HPDE6-E6E7 (cell line): ENCODE measurements at regions not wholly inside any gene's neighbourhood (a gene's known extent, or its start where the extent isn't known, plus 50 kb on each side); places are given as distances from the start of the nearest gene placed in this dataset.

Source experiments
- DNase-seq: peaks from one replicate; pipeline ENCODE4 v3.0.0; 2011; ENCODE audit warnings: missing footprints; ENCODE audit errors: extremely low spot score

GRCh38 chr10:128962182-128962581 is 504.9 kb upstream of the MGMT start:
- no peak for DNase-seq

GRCh38 chr10:128963211-128964099 is 503.6 kb upstream of the MGMT start:
- DNase-seq, result no peak

GRCh38 chr10:128964100-128964403 is 503.0 kb upstream of the MGMT start:
- no peak for DNase-seq

GRCh38 chr10:128967980-128968756 is 498.9 kb upstream of the MGMT start:
- no peak for DNase-seq

GRCh38 chr10:128969551-128969950 is 497.5 kb upstream of the MGMT start:
- DNase-seq, result no peak

GRCh38 chr10:128971374-128972035 is 495.5 kb upstream of the MGMT start:
- DNase-seq, result no peak

- DNase-seq, result no peak
Measured at GRCh38 chr10:128972036-128972405, 495.0 kb upstream of the MGMT start.

GRCh38 chr10:128973221-128973620 is 493.8 kb upstream of the MGMT start:
- no peak for DNase-seq

- DNase-seq, result no peak
Measured at GRCh38 chr10:128976856-128977255, 490.2 kb upstream of the MGMT start.

- DNase-seq, result no peak
Measured at GRCh38 chr10:128978211-128978610, 488.8 kb upstream of the MGMT start.

- no peak for DNase-seq
Measured at GRCh38 chr10:128979405-128979804, 487.6 kb upstream of the MGMT start.

GRCh38 chr10:128981251-128981650 is 485.8 kb upstream of the MGMT start:
- no peak for DNase-seq

GRCh38 chr10:128981881-128982615 is 485.0 kb upstream of the MGMT start:
- DNase-seq, result no peak

GRCh38 chr10:128982616-128982915 is 484.5 kb upstream of the MGMT start:
- DNase-seq, result no peak

GRCh38 chr10:128985036-128985435 is 482.0 kb upstream of the MGMT start:
- no peak for DNase-seq

GRCh38 chr10:128990986-128991385 is 476.1 kb upstream of the MGMT start:
- no peak for DNase-seq

- no peak for DNase-seq
Measured at GRCh38 chr10:128992770-128993169, 474.3 kb upstream of the MGMT start.

- DNase-seq, result no peak
Measured at GRCh38 chr10:128993443-128993842, 473.6 kb upstream of the MGMT start.

- DNase-seq, result no peak
Measured at GRCh38 chr10:128993911-128994538, 473.0 kb upstream of the MGMT start.

- no peak for DNase-seq
Measured at GRCh38 chr10:128994598-128995143, 472.4 kb upstream of the MGMT start.

GRCh38 chr10:128995676-128996075 is 471.4 kb upstream of the MGMT start:
- no peak for DNase-seq
